ENCODE measurements at regions not wholly inside any gene's neighbourhood (a gene's known extent, or its start where the extent isn't known, plus 50 kb on each side); places are given as distances from the start of the nearest gene placed in this dataset.

GRCh38 chr2:219905640-219906039 lies 278.2 kb downstream of the SLC4A3 start:
- no peak for DNase-seq

- DNase-seq, result no peak
These were observed 278.9 kb downstream of the SLC4A3 start for GRCh38 chr2:219906114-219907010.

- no peak for DNase-seq
These were observed 279.6 kb downstream of the SLC4A3 start for GRCh38 chr2:219907011-219907365.

GRCh38 chr2:219908538-219908937 lies 281.1 kb downstream of the SLC4A3 start:
- DNase-seq, result no peak

- DNase-seq, result no peak
These were observed 284.1 kb downstream of the SLC4A3 start for GRCh38 chr2:219911541-219911940.

- DNase-seq, result no peak
These were observed 285.1 kb downstream of the SLC4A3 start for GRCh38 chr2:219912491-219912921.

- DNase-seq, result no peak
These were observed 287.1 kb downstream of the SLC4A3 start for GRCh38 chr2:219914577-219914976.

GRCh38 chr2:219916281-219916680 lies 288.9 kb downstream of the SLC4A3 start:
- DNase-seq, result peak; percentile 60

GRCh38 chr2:219916726-219917440 lies 289.5 kb downstream of the SLC4A3 start:
- no peak for DNase-seq

GRCh38 chr2:219918254-219918653 lies 290.8 kb downstream of the SLC4A3 start:
- no peak for DNase-seq

GRCh38 chr2:219918944-219919343 lies 291.5 kb downstream of the SLC4A3 start:
- no peak for DNase-seq

GRCh38 chr2:219919506-219919905 lies 292.1 kb downstream of the SLC4A3 start:
- no peak for DNase-seq

GRCh38 chr2:219929835-219930234 lies 302.4 kb downstream of the SLC4A3 start:
- DNase-seq, result no peak

GRCh38 chr2:219939647-219940046 lies 312.2 kb downstream of the SLC4A3 start:
- DNase-seq, result no peak

GRCh38 chr2:219944866-219945265 lies 317.4 kb downstream of the SLC4A3 start:
- DNase-seq, result no peak

- DNase-seq, result no peak
These were observed 318.6 kb downstream of the SLC4A3 start for GRCh38 chr2:219946021-219946420.

GRCh38 chr2:219946529-219946928 lies 319.1 kb downstream of the SLC4A3 start:
- no peak for DNase-seq

GRCh38 chr2:219947575-219947974 lies 320.1 kb downstream of the SLC4A3 start:
- DNase-seq, result no peak

- no peak for DNase-seq
These were observed 321.6 kb downstream of the SLC4A3 start for GRCh38 chr2:219949053-219949452.

- no peak for DNase-seq
These were observed 323.7 kb downstream of the SLC4A3 start for GRCh38 chr2:219951099-219951498.

- DNase-seq, result no peak
These were observed 326.9 kb downstream of the SLC4A3 start for GRCh38 chr2:219954331-219954730.

GRCh38 chr2:219957820-219958219 lies 330.4 kb downstream of the SLC4A3 start:
- DNase-seq, result no peak

- DNase-seq, result no peak
These were observed 331.5 kb downstream of the SLC4A3 start for GRCh38 chr2:219958941-219959340.

GRCh38 chr2:219959471-219959870 lies 332.0 kb downstream of the SLC4A3 start:
- no peak for DNase-seq
